OCI-LY7 (cell line): ENCODE measurements at regions not wholly inside any gene's neighbourhood (a gene's known extent, or its start where the extent isn't known, plus 50 kb on each side); places are given as distances from the start of the nearest gene placed in this dataset.

ENCODE experiments used
- BruUV-seq: library from RNA; stranded (reverse); fragments of 400-500 nt; replicated peaks from 2 replicates; lab custom pipeline; 2021; lab: Mats Ljungman, UMichigan
- CTCF ChIA-PET: fragments of 300-600 bp; sonication (Branson Sonifier 250); formaldehyde crosslinking; loops from one replicate; lab custom pipeline; 2022; ENCODE audit warnings: antibody characterized with exemption; ENCODE audit not compliant: unreplicated experiment; lab: Charles Lee
- POLR2A ChIA-PET: fragments of 300-600 bp; sonication (Branson Sonifier 250); formaldehyde crosslinking; loops from one replicate; lab custom pipeline; 2022; ENCODE audit warnings: antibody characterized with exemption; lab: Charles Lee
- DNase-seq: peaks from one replicate; pipeline ENCODE4 v3.0.0-alpha.2; 2015; ENCODE audit warnings: low spot score
- H2AFZ ChIP-seq: fragments of 200-600 bp; sonication (generic), shearing (Covaris generic); 2 replicates; pipeline ENCODE4 v1.6.1; 2014; ENCODE audit warnings: mild to moderate bottlenecking, antibody characterized with exemption, low read length, moderate library complexity
- H3K27ac ChIP-seq: fragments of 200-600 bp; sonication (generic); 2 replicates; pipeline ENCODE4 v1.5.1; 2014; ENCODE audit warnings: mixed run types, low read depth, mild to moderate bottlenecking, moderate library complexity, low read length, inconsistent platforms; ENCODE audit not compliant: poor library complexity, severe bottlenecking
- H3K36me3 ChIP-seq: fragments of 200-600 bp; sonication (generic); 2 replicates; pipeline ENCODE4 v1.6.1; 2014; ENCODE audit warnings: mild to moderate bottlenecking, antibody characterized with exemption, low read length, moderate library complexity, mixed read lengths; ENCODE audit not compliant: insufficient read depth
- H3K4me1 ChIP-seq: fragments of 200-600 bp; sonication (generic); 2 replicates; pipeline ENCODE4 v1.5.1; 2014; ENCODE audit warnings: mild to moderate bottlenecking, low read length; ENCODE audit not compliant: insufficient read depth, poor library complexity, severe bottlenecking
- H3K4me2 ChIP-seq: fragments of 200-600 bp; sonication (generic); 2 replicates; pipeline ENCODE4 v1.6.1; 2014; ENCODE audit warnings: mild to moderate bottlenecking, low read length
- H3K4me3 ChIP-seq: fragments of 200-600 bp; sonication (generic); 2 replicates; pipeline ENCODE4 v1.5.1; 2014; ENCODE audit warnings: mild to moderate bottlenecking, low read depth, low read length; ENCODE audit not compliant: poor library complexity, severe bottlenecking
- H3K79me2 ChIP-seq: fragments of 200-600 bp; sonication (generic); 2 replicates; pipeline ENCODE4 v1.6.1; 2016; ENCODE audit warnings: low read depth, mild to moderate bottlenecking, low read length, moderate library complexity, mixed read lengths; ENCODE audit not compliant: insufficient read depth
- H3K9me2 ChIP-seq: fragments of 200-600 bp; sonication (generic); 2 replicates; pipeline ENCODE4 v1.6.1; 2016; ENCODE audit warnings: mild to moderate bottlenecking, low read length, mixed read lengths; ENCODE audit not compliant: insufficient read depth
- H3K9me3 ChIP-seq: fragments of 200-600 bp; sonication (generic); 2 replicates; pipeline ENCODE4 v1.6.1; 2014; ENCODE audit warnings: mild to moderate bottlenecking, mixed run types, low read length, mixed read lengths
- H4K20me1 ChIP-seq: fragments of 200-600 bp; sonication (generic); 2 replicates; pipeline ENCODE4 v1.6.1; 2014; ENCODE audit warnings: mild to moderate bottlenecking, antibody characterized with exemption, low read length, moderate library complexity, mixed read lengths; ENCODE audit not compliant: insufficient read depth
- EZH2phosphoT487 ChIP-seq: fragments of 200-600 bp; sonication (generic); IDR thresholded peaks from 2 replicates; pipeline ENCODE4 v1.6.1; 2018; ENCODE audit warnings: low read depth, borderline replicate concordance, mild to moderate bottlenecking, mixed run types, antibody characterized with exemption, low read length, moderate library complexity, mixed read lengths
- intact Hi-C: fragments of 100-400 bp; cut with micrococcal nuclease; formaldehyde crosslinking; loops from one replicate; pipeline ENCODE4 v1.10.0; 2022; ENCODE audit not compliant: unreplicated experiment
- TF ChIP-seq, protein P1 (sequence below): fragments of 200-600 bp; sonication (generic); conservative IDR thresholded peaks from 2 replicates; pipeline ENCODE4 v1.5.1; 2014; ENCODE audit warnings: mild to moderate bottlenecking, antibody characterized with exemption, low read length, moderate library complexity, mixed read lengths

DNA sequence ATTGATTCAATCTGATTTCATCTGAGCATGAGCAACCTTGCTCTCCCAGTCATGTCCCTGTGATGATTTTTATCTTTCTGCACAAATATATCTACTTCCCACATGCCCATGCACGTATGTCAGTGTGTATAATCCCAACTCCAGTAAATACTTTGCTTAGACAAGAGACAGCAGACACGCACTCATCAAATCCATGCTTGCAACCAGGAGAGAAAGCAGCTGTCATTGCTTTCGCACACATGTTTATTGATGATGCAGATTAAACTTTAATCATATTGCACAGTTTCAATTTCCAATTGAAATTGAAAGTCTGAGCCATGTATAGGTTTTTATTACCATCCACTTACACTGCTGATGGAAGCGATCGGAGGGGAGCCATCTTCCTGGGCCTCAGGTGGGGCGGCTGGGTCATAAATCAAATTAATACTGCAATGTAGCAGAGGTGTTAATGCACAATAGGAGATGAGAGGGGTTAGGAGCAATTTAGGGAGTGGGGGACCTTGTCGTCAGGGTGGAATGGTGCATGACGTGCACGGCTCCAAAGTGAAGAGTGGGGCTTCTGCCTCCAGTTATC lies 68.6 kb upstream of the SRRM4 start:
- ChIA-PET CTCF (no interaction called here), POLR2A (no interaction called here)
- no TSS peak for BruUV-seq
- Histone ChIP-seq H3K36me3 (no peaks in the 10 kb centered on the region), H3K9me2 (no peaks in the 10 kb centered on the region), H3K27ac (no peak overlapping the region), H3K4me3 (no peak overlapping the region), H4K20me1 (no peaks in the 10 kb centered on the region), H3K4me1 (no peaks in the 10 kb centered on the region), H3K9me3 (no peaks in the 10 kb centered on the region), H3K4me2 (no peak overlapping the region), H2AFZ (no peak overlapping the region), H3K79me2 (no peaks in the 10 kb centered on the region)
- intact Hi-C loops: no loop called here
- TF ChIP-seq, protein P1, sequence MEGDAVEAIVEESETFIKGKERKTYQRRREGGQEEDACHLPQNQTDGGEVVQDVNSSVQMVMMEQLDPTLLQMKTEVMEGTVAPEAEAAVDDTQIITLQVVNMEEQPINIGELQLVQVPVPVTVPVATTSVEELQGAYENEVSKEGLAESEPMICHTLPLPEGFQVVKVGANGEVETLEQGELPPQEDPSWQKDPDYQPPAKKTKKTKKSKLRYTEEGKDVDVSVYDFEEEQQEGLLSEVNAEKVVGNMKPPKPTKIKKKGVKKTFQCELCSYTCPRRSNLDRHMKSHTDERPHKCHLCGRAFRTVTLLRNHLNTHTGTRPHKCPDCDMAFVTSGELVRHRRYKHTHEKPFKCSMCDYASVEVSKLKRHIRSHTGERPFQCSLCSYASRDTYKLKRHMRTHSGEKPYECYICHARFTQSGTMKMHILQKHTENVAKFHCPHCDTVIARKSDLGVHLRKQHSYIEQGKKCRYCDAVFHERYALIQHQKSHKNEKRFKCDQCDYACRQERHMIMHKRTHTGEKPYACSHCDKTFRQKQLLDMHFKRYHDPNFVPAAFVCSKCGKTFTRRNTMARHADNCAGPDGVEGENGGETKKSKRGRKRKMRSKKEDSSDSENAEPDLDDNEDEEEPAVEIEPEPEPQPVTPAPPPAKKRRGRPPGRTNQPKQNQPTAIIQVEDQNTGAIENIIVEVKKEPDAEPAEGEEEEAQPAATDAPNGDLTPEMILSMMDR: no peak
- no peak for TF ChIP-seq EZH2phosphoT487
- DNase-seq: no peak

- Histone ChIP-seq H3K4me3 (no peak overlapping the region), H3K9me2 (no peaks in the 10 kb centered on the region), H3K9me3 (no peaks in the 10 kb centered on the region), H4K20me1 (no peaks in the 10 kb centered on the region), H3K36me3 (no peaks in the 10 kb centered on the region), H3K4me1 (no peaks in the 10 kb centered on the region), H3K4me2 (no peak overlapping the region), H2AFZ (no peak overlapping the region), H3K79me2 (no peaks in the 10 kb centered on the region), H3K27ac (no peak overlapping the region)
- intact Hi-C loops: no loop called here
- no peak for DNase-seq
- no peak for TF ChIP-seq EZH2phosphoT487
- TF ChIP-seq, protein P1: no peak
- CTCF ChIA-PET: no interaction called here
- POLR2A ChIA-PET: no interaction called here
- no TSS peak for BruUV-seq
Observed at GRCh38 chr12:118921761-118922160, 59.6 kb upstream of the SRRM4 start.

GRCh38 chr12:118922405-118922804 lies 58.9 kb upstream of the SRRM4 start:
- Histone ChIP-seq H3K9me3 (no peaks in the 10 kb centered on the region), H4K20me1 (no peaks in the 10 kb centered on the region), H3K27ac (no peak overlapping the region), H3K4me3 (no peak overlapping the region), H3K36me3 (no peaks in the 10 kb centered on the region), H3K79me2 (no peaks in the 10 kb centered on the region), H3K4me1 (no peaks in the 10 kb centered on the region), H3K4me2 (no peak overlapping the region), H2AFZ (no peak overlapping the region), H3K9me2 (no peaks in the 10 kb centered on the region)
- TF ChIP-seq EZH2phosphoT487: no peak
- TF ChIP-seq, protein P1: no peak
- CTCF ChIA-PET: no interaction called here
- DNase-seq: no peak
- no TSS peak for BruUV-seq
- intact Hi-C loops: no loop called here
- POLR2A ChIA-PET: no interaction called here
